ENCODE measurements at regions not wholly inside any gene's neighbourhood (a gene's known extent, or its start where the extent isn't known, plus 50 kb on each side); places are given as distances from the start of the nearest gene placed in this dataset.

GRCh38 chr4:22637306-22637705, 55.4 kb upstream of the GBA3 start:
- TF ChIP-seq POLR2AphosphoS5 (IDR thresholded peaks at IDR 0.05): no peak
- TF ChIP-seq CTCF (IDR thresholded peaks at IDR 0.05): no peak
- no peak for TF ChIP-seq EP300 (IDR thresholded peaks at IDR 0.05)
- no peak for TF ChIP-seq POLR2A (IDR thresholded peaks at IDR 0.05)
- WGBS, 2 donors (ENCODE audit: low coverage in 1 of 2): 100% methylated on average over 2 of the region's 4 CpGs; no CpG with 5 or more reads in 1 of the 2 donors
- H3K9me3 ChIP-seq: peaks cover 0 to 16% (median 0%) of the 10 kb centered on the region in 3 donors
- no peak overlapping the region for H3K4me3 ChIP-seq
- H3K27ac ChIP-seq: no peak overlapping the region
- no peak for ATAC-seq
- no peaks in the 10 kb centered on the region for H3K36me3 ChIP-seq
- H3K4me1 ChIP-seq: no peaks in the 10 kb centered on the region
- H3K27me3 ChIP-seq: peaks cover 8% of the 10 kb centered on the region

Small RNAs in the stretch of these regions (small RNA-seq; reads per million reads assigned to genes)
- 0 reads per million in 4 donors for gene AC098583.1
